Skeletal muscle tissue (tissue), 3 donors: ENCODE measurements at regions not wholly inside any gene's neighbourhood (a gene's known extent, or its start where the extent isn't known, plus 50 kb on each side); places are given as distances from the start of the nearest gene placed in this dataset.

Experiments used
- H3K27ac ChIP-seq: one replicate; pipeline ENCODE4 v1.7.0; 2013; ENCODE audit warnings: mild to moderate bottlenecking, low read depth, low read length, inconsistent platforms
- H3K27me3 ChIP-seq, 3 donors: one replicate each; pipeline ENCODE4 v1.7.0; 2013; ENCODE audit warnings: low read length in 3 of 3; ENCODE audit not compliant: control insufficient read depth in 3 of 3, insufficient read depth in 3 of 3
- H3K36me3 ChIP-seq, 3 donors: one replicate each; pipeline ENCODE4 v1.7.0; 2013; ENCODE audit warnings: low read length in 3 of 3; ENCODE audit not compliant: control insufficient read depth in 3 of 3, insufficient read depth in 3 of 3
- H3K4me1 ChIP-seq, 3 donors: one replicate each; pipeline ENCODE4 v1.7.0; 2013; ENCODE audit warnings: low read length in 3 of 3, mild to moderate bottlenecking in 3 of 3; ENCODE audit not compliant: control insufficient read depth in 3 of 3, insufficient read depth in 3 of 3
- H3K4me3 ChIP-seq, 3 donors: one replicate each; pipeline ENCODE4 v1.7.0; 2013; ENCODE audit warnings: low read length in 3 of 3
- H3K9ac ChIP-seq, 3 donors: one replicate each; pipeline ENCODE4 v1.7.0; 2013; ENCODE audit warnings: low read length in 3 of 3, mild to moderate bottlenecking in 3 of 3, moderate library complexity in 2 of 3, low read depth in 1 of 3
- H3K9me3 ChIP-seq, 3 donors: one replicate each; pipeline ENCODE4 v1.7.0; 2013; ENCODE audit warnings: low read length in 3 of 3; ENCODE audit not compliant: control insufficient read depth in 3 of 3
- donor health status: Osteomylitis.

GRCh38 chr13:40192858-40193257, 473.6 kb downstream of the FOXO1 start:
- Histone ChIP-seq H3K36me3 (no peaks in the 10 kb centered on the region), H3K4me1 (peaks cover 33 to 42% (median 41%) of the 10 kb centered on the region in 3 donors), H3K27ac (peak overlapping the region; percentile 79), H3K27me3 (no peaks in the 10 kb centered on the region), H3K9me3 (no peaks in the 10 kb centered on the region), H3K9ac (peak overlapping the region in 2 of 3 donors; percentile 47 to 53), H3K4me3 (peak overlapping the region in 1 of 3 donors; percentile 37)

- no peaks in the 10 kb centered on the region for H3K27me3 ChIP-seq
- no peaks in the 10 kb centered on the region for H3K36me3 ChIP-seq
- peak overlapping the region in 2 of 3 donors; percentile 47 to 53 for H3K9ac ChIP-seq
- H3K9me3 ChIP-seq = no peaks in the 10 kb centered on the region
- H3K27ac ChIP-seq = peak overlapping the region; percentile 79
- H3K4me1 ChIP-seq = peaks cover 33 to 41% (median 40%) of the 10 kb centered on the region in 3 donors
- peak overlapping the region in 2 of 3 donors; percentile 16 to 55 for H3K4me3 ChIP-seq
Observed at GRCh38 chr13:40193286-40194223, 472.9 kb downstream of the FOXO1 start.

- H3K4me1 ChIP-seq = peaks cover 33 to 41% (median 40%) of the 10 kb centered on the region in 3 donors
- H3K9ac ChIP-seq = peak overlapping the region in 1 of 3 donors; percentile 26
- peak overlapping the region; percentile 79 for H3K27ac ChIP-seq
- H3K9me3 ChIP-seq = no peaks in the 10 kb centered on the region
- no peaks in the 10 kb centered on the region for H3K27me3 ChIP-seq
- no peaks in the 10 kb centered on the region for H3K36me3 ChIP-seq
- H3K4me3 ChIP-seq = peak overlapping the region in 2 of 3 donors; percentile 12 to 55
Observed at GRCh38 chr13:40194224-40194806, 472.1 kb downstream of the FOXO1 start.

GRCh38 chr13:40197049-40197448, 469.4 kb downstream of the FOXO1 start:
- no peak overlapping the region for H3K27ac ChIP-seq
- no peaks in the 10 kb centered on the region for H3K36me3 ChIP-seq
- H3K9me3 ChIP-seq = no peaks in the 10 kb centered on the region
- H3K9ac ChIP-seq = no peak overlapping the region
- peaks cover 18 to 23% (median 20%) of the 10 kb centered on the region in 3 donors for H3K4me1 ChIP-seq
- H3K27me3 ChIP-seq = no peaks in the 10 kb centered on the region
- H3K4me3 ChIP-seq = no peak overlapping the region

GRCh38 chr13:40197936-40198595, 468.4 kb downstream of the FOXO1 start:
- H3K9me3 ChIP-seq = no peaks in the 10 kb centered on the region
- peaks cover 8 to 15% (median 11%) of the 10 kb centered on the region in 3 donors for H3K4me1 ChIP-seq
- no peaks in the 10 kb centered on the region for H3K27me3 ChIP-seq
- H3K4me3 ChIP-seq = no peak overlapping the region
- H3K9ac ChIP-seq = no peak overlapping the region
- no peaks in the 10 kb centered on the region for H3K36me3 ChIP-seq
- no peak overlapping the region for H3K27ac ChIP-seq

GRCh38 chr13:40200273-40200978, 466.0 kb downstream of the FOXO1 start:
- Histone ChIP-seq H3K4me1 (no peaks in the 10 kb centered on the region), H3K9me3 (no peaks in the 10 kb centered on the region), H3K27me3 (no peaks in the 10 kb centered on the region), H3K4me3 (no peak overlapping the region), H3K36me3 (no peaks in the 10 kb centered on the region), H3K27ac (no peak overlapping the region), H3K9ac (no peak overlapping the region)

GRCh38 chr13:40204246-40204645, 462.2 kb downstream of the FOXO1 start:
- H3K9ac ChIP-seq = no peak overlapping the region
- H3K27me3 ChIP-seq = no peaks in the 10 kb centered on the region
- no peak overlapping the region for H3K27ac ChIP-seq
- no peaks in the 10 kb centered on the region for H3K9me3 ChIP-seq
- H3K4me1 ChIP-seq = peaks cover 0 to 10% (median 8%) of the 10 kb centered on the region in 3 donors
- no peak overlapping the region for H3K4me3 ChIP-seq
- no peaks in the 10 kb centered on the region for H3K36me3 ChIP-seq

- Histone ChIP-seq H3K4me3 (no peak overlapping the region), H3K27me3 (no peaks in the 10 kb centered on the region), H3K4me1 (peaks cover 0 to 10% (median 8%) of the 10 kb centered on the region in 3 donors), H3K9ac (no peak overlapping the region), H3K36me3 (no peaks in the 10 kb centered on the region), H3K27ac (no peak overlapping the region), H3K9me3 (no peaks in the 10 kb centered on the region)
Observed at GRCh38 chr13:40205771-40206240, 460.6 kb downstream of the FOXO1 start.

- Histone ChIP-seq H3K27ac (no peak overlapping the region), H3K4me3 (no peak overlapping the region), H3K36me3 (no peaks in the 10 kb centered on the region), H3K9ac (no peak overlapping the region), H3K9me3 (no peaks in the 10 kb centered on the region), H3K27me3 (no peaks in the 10 kb centered on the region), H3K4me1 (peaks cover 0 to 10% (median 8%) of the 10 kb centered on the region in 3 donors)
Observed at GRCh38 chr13:40206241-40207000, 460.0 kb downstream of the FOXO1 start.
